Fibroblast of lung (primary cell): ENCODE measurements at regions not wholly inside any gene's neighbourhood (a gene's known extent, or its start where the extent isn't known, plus 50 kb on each side); places are given as distances from the start of the nearest gene placed in this dataset.

Experiments used
- DNase-seq, 2 donors: peaks; one replicate each; pipeline versions ENCODE4 v3.0.0 to v3.0.0-alpha.2; 2010; ENCODE audit warnings: low read depth in 2 of 2
- H2AFZ ChIP-seq: 2 replicates; pipeline ENCODE4 v1.5.1; 2012; ENCODE audit warnings: low read length, control low read depth, inconsistent platforms
- H3K27ac ChIP-seq: 2 replicates; pipeline ENCODE4 v1.5.1; 2011; ENCODE audit warnings: low read length, control low read depth; ENCODE audit not compliant: insufficient read depth
- H3K27me3 ChIP-seq: 2 replicates; pipeline ENCODE4 v1.5.1; 2011; ENCODE audit warnings: mild to moderate bottlenecking, low read length; ENCODE audit not compliant: control insufficient read depth, insufficient read depth
- H3K36me3 ChIP-seq: 2 replicates; pipeline ENCODE4 v1.5.1; 2011; ENCODE audit warnings: low read length; ENCODE audit not compliant: control insufficient read depth, insufficient read depth
- H3K4me1 ChIP-seq: 2 replicates; pipeline ENCODE4 v1.5.1; 2011; ENCODE audit warnings: low read length; ENCODE audit not compliant: control insufficient read depth, insufficient read depth; ENCODE audit errors: extremely low read depth
- H3K4me2 ChIP-seq: 2 replicates; pipeline ENCODE4 v1.5.1; 2011; ENCODE audit warnings: low read length, control low read depth; ENCODE audit not compliant: insufficient read depth; ENCODE audit errors: extremely low read depth
- H3K4me3 ChIP-seq, 4 experiments: fragments of 200-600 bp in 1 of 4; sonication (generic) in 1 of 4; replicated peaks in 1 of 4; 2 replicates each; pipeline ENCODE4 v1.5.1; 2011 to 2016; ENCODE audit warnings: low read length in 4 of 4, low read depth in 3 of 4, mild to moderate bottlenecking in 3 of 4, control low read depth in 2 of 4, inconsistent platforms in 1 of 4, mixed read lengths in 1 of 4; ENCODE audit not compliant: insufficient read depth in 1 of 4; ENCODE audit errors: control extremely low read depth in 1 of 4
- H3K79me2 ChIP-seq: 2 replicates; pipeline ENCODE4 v1.5.1; 2012; ENCODE audit warnings: mild to moderate bottlenecking, low read length, inconsistent platforms; ENCODE audit not compliant: control insufficient read depth, insufficient read depth
- H3K9ac ChIP-seq: 2 replicates; pipeline ENCODE4 v1.5.1; 2011; ENCODE audit warnings: mild to moderate bottlenecking, low read length, control low read depth; ENCODE audit not compliant: insufficient read depth
- H3K9me3 ChIP-seq: 2 replicates; pipeline ENCODE4 v1.5.1; 2012; ENCODE audit warnings: low read depth, low read length; ENCODE audit not compliant: control insufficient read depth, insufficient read depth
- H4K20me1 ChIP-seq: 2 replicates; pipeline ENCODE4 v1.5.1; 2011; ENCODE audit warnings: low read length; ENCODE audit not compliant: control insufficient read depth, insufficient read depth; ENCODE audit errors: extremely low read depth
- CTCF ChIP-seq, 2 donors: IDR thresholded peaks in 1 of 2; conservative IDR thresholded peaks in 1 of 2; 1 replicate in 1 of 2; 2 replicates in 1 of 2; pipeline ENCODE4 v1.5.1; 2011 to 2012; ENCODE audit warnings: low read length in 2 of 2, control low read depth in 1 of 2, inconsistent platforms in 1 of 2, low read depth in 1 of 2, mild to moderate bottlenecking in 1 of 2
- EZH2 ChIP-seq: IDR thresholded peaks from 2 replicates; pipeline ENCODE4 v1.5.1; 2012; ENCODE audit warnings: low read length, control low read depth, mild to moderate bottlenecking; ENCODE audit errors: missing control alignments

- Histone ChIP-seq H3K9ac (no peak overlapping the region), H3K79me2 (no peaks in the 10 kb centered on the region), H3K36me3 (no peaks in the 10 kb centered on the region), H2AFZ (no peak overlapping the region), H3K9me3 (no peaks in the 10 kb centered on the region), H3K4me1 (no peaks in the 10 kb centered on the region), H3K27me3 (no peaks in the 10 kb centered on the region), H3K27ac (no peak overlapping the region), H3K4me2 (no peak overlapping the region), H4K20me1 (no peaks in the 10 kb centered on the region), H3K4me3 (no peak overlapping the region)
- DNase-seq = no peak
- TF ChIP-seq CTCF (conservative IDR thresholded peaks at IDR 0.05 in 1 of 2, IDR thresholded peaks at IDR 0.05 in 1 of 2; ENCODE audit: low read depth in 1 of 2, low read length in 2 of 2) (no peak), EZH2 (no peak)
These were observed 187.4 kb downstream of the FOXG1 start for GRCh38 chr14:28953973-28954372.

GRCh38 chr14:28966416-28967233, 200.0 kb downstream of the FOXG1 start:
- TF ChIP-seq CTCF (conservative IDR thresholded peaks at IDR 0.05 in 1 of 2, IDR thresholded peaks at IDR 0.05 in 1 of 2; ENCODE audit: low read depth in 1 of 2, low read length in 2 of 2) (no peak), EZH2 (no peak)
- Histone ChIP-seq H3K9me3 (no peaks in the 10 kb centered on the region), H4K20me1 (no peaks in the 10 kb centered on the region), H3K4me2 (no peak overlapping the region), H3K27me3 (no peaks in the 10 kb centered on the region), H3K36me3 (no peaks in the 10 kb centered on the region), H2AFZ (no peak overlapping the region), H3K9ac (no peak overlapping the region), H3K4me1 (no peaks in the 10 kb centered on the region), H3K4me3 (no peak overlapping the region), H3K27ac (no peak overlapping the region), H3K79me2 (no peaks in the 10 kb centered on the region)
- DNase-seq = no peak

- Histone ChIP-seq H3K4me1 (no peaks in the 10 kb centered on the region), H3K9me3 (no peaks in the 10 kb centered on the region), H3K27me3 (no peaks in the 10 kb centered on the region), H3K36me3 (no peaks in the 10 kb centered on the region), H3K4me2 (no peak overlapping the region), H3K9ac (no peak overlapping the region), H3K4me3 (no peak overlapping the region), H2AFZ (no peak overlapping the region), H3K79me2 (no peaks in the 10 kb centered on the region), H4K20me1 (no peaks in the 10 kb centered on the region), H3K27ac (no peak overlapping the region)
- DNase-seq = no peak
- TF ChIP-seq CTCF (conservative IDR thresholded peaks at IDR 0.05 in 1 of 2, IDR thresholded peaks at IDR 0.05 in 1 of 2; ENCODE audit: low read depth in 1 of 2, low read length in 2 of 2) (no peak), EZH2 (no peak)
These were observed 208.5 kb downstream of the FOXG1 start for GRCh38 chr14:28975084-28975483.
